Keratinocyte (primary cell): ENCODE measurements at regions not wholly inside any gene's neighbourhood (a gene's known extent, or its start where the extent isn't known, plus 50 kb on each side); places are given as distances from the start of the nearest gene placed in this dataset.

Source experiments
- DNase-seq: peaks from one replicate; pipeline ENCODE4 v3.0.0-alpha.2; 2011; ENCODE audit warnings: low read depth, missing footprints, low spot score
- FAIRE-seq: peaks from 2 replicates; lab custom pipeline; 2011; peaks lifted over from hg19 to GRCh38; lab: Jason Lieb, UNC
- H2AFZ ChIP-seq: 2 replicates; pipeline ENCODE4 v1.6.0; 2012; ENCODE audit warnings: low read length, control low read depth, inconsistent platforms; ENCODE audit not compliant: control insufficient read depth
- H3K27ac ChIP-seq: 2 replicates; pipeline ENCODE4 v1.5.1; 2011; ENCODE audit warnings: low read length; ENCODE audit not compliant: control insufficient read depth, insufficient read depth
- H3K27me3 ChIP-seq: 3 replicates; pipeline ENCODE4 v1.6.0; 2011; ENCODE audit warnings: low read length; ENCODE audit not compliant: control insufficient read depth, insufficient read depth; ENCODE audit errors: extremely low read depth
- H3K36me3 ChIP-seq, 2 experiments: 2 replicates in 1 of 2; 3 replicates in 1 of 2; pipeline ENCODE4 v1.5.1; 2011; ENCODE audit warnings: low read length in 2 of 2, mild to moderate bottlenecking in 1 of 2; ENCODE audit not compliant: control insufficient read depth in 2 of 2, insufficient read depth in 2 of 2; ENCODE audit errors: extremely low read depth in 1 of 2
- H3K4me1 ChIP-seq: 3 replicates; pipeline ENCODE4 v1.5.1; 2011; ENCODE audit warnings: low read length; ENCODE audit not compliant: control insufficient read depth, insufficient read depth; ENCODE audit errors: extremely low read depth
- H3K4me2 ChIP-seq: 3 replicates; pipeline ENCODE4 v1.6.0; 2011; ENCODE audit warnings: low read depth, low read length; ENCODE audit not compliant: control insufficient read depth, insufficient read depth; ENCODE audit errors: extremely low read depth
- H3K4me3 ChIP-seq, 3 experiments: fragments of 200-600 bp in 1 of 3; sonication (generic) in 1 of 3; 2 replicates in 2 of 3; 3 replicates in 1 of 3; pipeline ENCODE4 v1.5.1; 2011 to 2016; ENCODE audit warnings: low read length in 3 of 3, mild to moderate bottlenecking in 3 of 3, control low read depth in 2 of 3, inconsistent platforms in 1 of 3, low read depth in 1 of 3, mixed read lengths in 1 of 3, mixed run types in 1 of 3, moderate library complexity in 1 of 3; ENCODE audit not compliant: control insufficient read depth in 2 of 3, insufficient read depth in 2 of 3; ENCODE audit errors: extremely low read depth in 1 of 3
- H3K79me2 ChIP-seq: 2 replicates; pipeline ENCODE4 v1.6.0; 2012; ENCODE audit warnings: low read length; ENCODE audit not compliant: control insufficient read depth, insufficient read depth
- H3K9ac ChIP-seq: 3 replicates; pipeline ENCODE4 v1.6.0; 2011; ENCODE audit warnings: low read length; ENCODE audit not compliant: control insufficient read depth, insufficient read depth; ENCODE audit errors: extremely low read depth
- H3K9me1 ChIP-seq: 3 replicates; pipeline ENCODE4 v1.6.0; 2011; ENCODE audit warnings: low read length; ENCODE audit not compliant: control insufficient read depth, insufficient read depth; ENCODE audit errors: extremely low read depth
- H3K9me3 ChIP-seq: 2 replicates; pipeline ENCODE4 v1.5.1; 2012; ENCODE audit warnings: low read depth, low read length; ENCODE audit not compliant: control insufficient read depth
- H4K20me1 ChIP-seq: 3 replicates; pipeline ENCODE4 v1.6.0; 2011; ENCODE audit warnings: low read length; ENCODE audit not compliant: control insufficient read depth, insufficient read depth; ENCODE audit errors: extremely low read depth
- CTCF ChIP-seq, 3 experiments: IDR thresholded peaks in 1 of 3; conservative IDR thresholded peaks in 1 of 3; optimal IDR thresholded peaks in 1 of 3; 2 replicates in 2 of 3; 3 replicates in 1 of 3; pipeline versions ENCODE3 to v1.5.1; 2011; ENCODE audit warnings: low read length in 3 of 3, mild to moderate bottlenecking in 3 of 3, moderate library complexity in 2 of 3, control low read depth in 1 of 3, inconsistent platforms in 1 of 3; ENCODE audit not compliant: insufficient read depth in 2 of 3; ENCODE audit errors: extremely low read depth in 1 of 3
- EZH2 ChIP-seq: IDR thresholded peaks from one replicate; pipeline ENCODE4 v1.6.1; 2012; ENCODE audit warnings: inconsistent platforms, mild to moderate bottlenecking, low read length, moderate library complexity
- dilution Hi-C: fragments of 300-500 bp; cut with MboI; formaldehyde crosslinking; loops from one replicate; pipeline ENCODE4 v1.7.0; 2020; ENCODE audit warnings: low sequenced_read_pairs; ENCODE audit not compliant: extremely low pct_ligation_motif_present

- DNase-seq, result no peak
- Histone ChIP-seq H4K20me1 (no peaks in the 10 kb centered on the region), H3K27me3 (no peaks in the 10 kb centered on the region), H3K4me2 (no peak overlapping the region), H3K79me2 (no peaks in the 10 kb centered on the region), H3K4me1 (no peaks in the 10 kb centered on the region), H3K4me3 (no peak overlapping the region), H3K36me3 (no peaks in the 10 kb centered on the region), H3K9me1 (no peaks in the 10 kb centered on the region), H2AFZ (no peak overlapping the region), H3K27ac (no peak overlapping the region), H3K9me3 (peaks cover 3% of the 10 kb centered on the region), H3K9ac (no peak overlapping the region)
- TF ChIP-seq EZH2, result no peak
- TF ChIP-seq CTCF (optimal IDR thresholded peaks at IDR 0.05 in 1 of 3, IDR thresholded peaks at IDR 0.05 in 1 of 3, conservative IDR thresholded peaks at IDR 0.05 in 1 of 3; ENCODE audit: extremely low read depth in 1 of 3, insufficient read depth in 2 of 3, low read length in 3 of 3), result no peak
- no peak for FAIRE-seq
- dilution Hi-C loops, result no loop called here
These were observed 629.1 kb upstream of the ADARB2 start for GRCh38 chr10:2366264-2366931.

- Histone ChIP-seq H3K4me2 (no peak overlapping the region), H4K20me1 (no peaks in the 10 kb centered on the region), H3K9ac (no peak overlapping the region), H3K4me1 (no peaks in the 10 kb centered on the region), H3K36me3 (no peaks in the 10 kb centered on the region), H3K4me3 (no peak overlapping the region), H3K27me3 (no peaks in the 10 kb centered on the region), H2AFZ (no peak overlapping the region), H3K9me1 (no peaks in the 10 kb centered on the region), H3K9me3 (peaks cover 6% of the 10 kb centered on the region), H3K79me2 (no peaks in the 10 kb centered on the region), H3K27ac (no peak overlapping the region)
- dilution Hi-C loops, result no loop called here
- DNase-seq, result no peak
- no peak for TF ChIP-seq EZH2
- TF ChIP-seq CTCF (optimal IDR thresholded peaks at IDR 0.05 in 1 of 3, IDR thresholded peaks at IDR 0.05 in 1 of 3, conservative IDR thresholded peaks at IDR 0.05 in 1 of 3; ENCODE audit: extremely low read depth in 1 of 3, insufficient read depth in 2 of 3, low read length in 3 of 3), result no peak
- FAIRE-seq, result no peak
These were observed 625.0 kb upstream of the ADARB2 start for GRCh38 chr10:2362331-2362730.
